HG03565 (cell line): ENCODE measurements at regions not wholly inside any gene's neighbourhood (a gene's known extent, or its start where the extent isn't known, plus 50 kb on each side); places are given as distances from the start of the nearest gene placed in this dataset.

Experiments
- ATAC-seq: cut with Tn5 transposase; IDR thresholded peaks from one replicate; pipeline ENCODE4 v1.9.1; 2021; ENCODE audit warnings: mild to moderate bottlenecking, moderate library complexity; ENCODE audit not compliant: unreplicated experiment

- ATAC-seq, result no peak
These were observed 133.1 kb upstream of the PCSK2 start for GRCh38 chr20:17093782-17094181.

DNA sequence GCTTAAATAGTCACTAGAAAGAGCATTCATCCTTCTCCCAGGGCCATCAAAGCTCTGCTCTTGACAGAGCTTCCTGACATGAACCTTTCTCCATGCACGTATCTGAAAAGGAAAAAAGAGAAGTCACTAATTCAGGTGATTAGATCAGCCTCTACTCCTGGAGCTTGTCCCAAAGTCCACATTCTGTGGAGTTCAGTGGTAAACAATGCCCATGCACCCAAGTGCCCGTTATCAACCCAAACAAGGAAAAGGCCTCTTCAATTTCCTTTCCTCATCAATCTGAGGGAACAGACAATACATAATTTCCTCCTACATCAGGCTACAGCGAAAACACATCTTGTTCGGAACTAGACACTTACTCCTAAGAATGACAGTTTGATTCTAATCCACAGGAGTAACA lies 129.2 kb upstream of the PCSK2 start:
- no peak for ATAC-seq

- ATAC-seq, result no peak
These were observed 126.3 kb upstream of the PCSK2 start for GRCh38 chr20:17100506-17100905.

- no peak for ATAC-seq
These were observed 119.7 kb upstream of the PCSK2 start for GRCh38 chr20:17107127-17107526.

GRCh38 chr20:17108896-17109295 lies 117.9 kb upstream of the PCSK2 start:
- ATAC-seq, result no peak

GRCh38 chr20:17109307-17109706 lies 117.5 kb upstream of the PCSK2 start:
- no peak for ATAC-seq

DNA sequence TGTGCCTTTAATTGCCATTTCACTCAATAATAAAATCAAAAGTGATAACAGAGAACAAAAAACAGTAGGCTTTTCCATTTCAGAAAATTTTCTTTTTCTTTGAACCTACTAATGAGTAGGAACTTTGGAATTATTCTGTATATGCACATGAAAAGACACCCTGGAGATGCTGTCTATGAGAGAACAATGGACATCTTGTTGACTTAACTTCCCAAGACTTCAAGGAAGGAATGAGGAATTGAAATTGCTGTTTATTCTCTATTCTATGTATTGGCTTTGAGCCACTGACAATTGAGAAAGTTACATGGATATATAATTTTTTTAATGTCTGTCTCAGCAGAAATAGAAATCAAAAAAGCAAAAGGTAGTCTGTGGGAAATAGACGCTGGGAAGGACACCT lies 98.6 kb upstream of the PCSK2 start:
- ATAC-seq, result no peak

DNA sequence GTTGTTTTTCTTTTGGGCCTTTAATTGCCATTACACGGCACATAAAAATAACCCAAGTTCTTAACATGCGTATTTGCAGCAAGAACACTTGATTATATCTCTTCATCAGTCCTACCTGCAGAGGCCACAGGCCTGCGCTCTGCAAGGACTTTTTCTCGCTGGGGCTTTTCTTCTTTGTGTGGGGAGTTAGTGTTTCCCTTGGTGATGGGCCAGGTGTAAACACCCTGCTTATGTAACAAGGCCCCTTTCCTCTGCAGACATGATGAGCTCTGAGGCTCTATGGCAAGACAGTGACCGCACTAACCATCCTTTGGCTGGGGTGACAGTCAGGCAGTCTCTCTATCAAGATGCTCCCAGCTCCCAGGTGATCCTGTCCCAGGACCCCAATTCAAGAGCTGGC lies 97.8 kb upstream of the PCSK2 start:
- no peak for ATAC-seq

DNA sequence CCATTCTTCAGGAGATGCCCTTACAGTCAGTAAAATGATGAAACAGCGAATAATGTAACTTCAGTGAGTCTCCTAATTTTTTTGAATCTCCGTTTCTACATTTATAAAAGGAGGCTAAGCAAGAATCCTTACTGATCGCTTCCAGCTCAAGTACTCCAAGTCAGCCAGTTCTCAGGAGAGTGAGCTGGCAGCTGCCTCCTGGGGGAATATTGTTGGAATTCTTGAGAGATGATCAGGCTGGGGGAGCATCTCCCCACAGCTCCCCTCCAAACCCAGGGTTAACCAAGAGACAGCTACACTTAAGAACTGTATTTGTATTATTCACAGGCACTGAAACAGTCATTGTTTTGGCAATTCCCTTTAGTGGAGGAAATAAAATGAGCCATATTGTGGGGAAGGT lies 89.1 kb upstream of the PCSK2 start:
- no peak for ATAC-seq

- ATAC-seq, result no peak
These were observed 88.6 kb upstream of the PCSK2 start for GRCh38 chr20:17138237-17138636.

DNA sequence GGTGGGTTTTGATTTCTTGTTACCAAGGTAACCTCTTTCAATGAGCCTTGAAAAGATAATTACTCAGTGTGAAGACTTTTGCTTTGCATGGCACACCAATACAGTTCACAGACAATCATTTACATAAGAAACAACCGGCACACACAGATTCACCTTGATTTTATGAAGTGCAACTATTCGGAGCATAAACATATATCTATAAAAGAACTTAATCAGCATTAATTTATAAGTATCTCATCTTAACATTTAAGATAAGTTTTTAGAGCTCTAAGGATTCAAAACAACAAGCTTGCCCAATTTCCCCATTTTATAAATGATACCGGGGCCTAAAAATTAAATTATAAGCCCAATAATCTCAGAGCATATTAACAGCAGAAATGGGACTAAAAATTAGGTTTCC lies 85.9 kb upstream of the PCSK2 start:
- no peak for ATAC-seq

DNA sequence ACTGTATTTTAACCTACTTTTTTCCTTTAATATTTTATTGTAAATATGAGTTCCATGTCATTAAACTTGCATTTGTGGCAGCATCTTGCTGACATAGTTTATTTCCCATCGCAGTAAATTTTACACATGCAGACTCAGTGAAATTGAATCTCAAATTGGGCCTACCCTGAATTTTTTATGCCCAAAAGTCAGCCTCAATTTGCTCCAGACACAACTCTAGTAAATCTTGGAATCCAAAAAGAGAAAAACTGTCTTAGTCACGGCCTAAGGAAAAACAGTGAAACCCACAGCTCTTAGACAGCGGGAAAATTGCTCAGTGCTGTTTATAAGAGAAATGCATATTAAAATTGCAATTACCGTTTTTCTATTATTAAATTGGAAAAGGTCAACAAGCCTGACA lies 85.3 kb upstream of the PCSK2 start:
- no peak for ATAC-seq

GRCh38 chr20:17142666-17143065 lies 84.2 kb upstream of the PCSK2 start:
- no peak for ATAC-seq

DNA sequence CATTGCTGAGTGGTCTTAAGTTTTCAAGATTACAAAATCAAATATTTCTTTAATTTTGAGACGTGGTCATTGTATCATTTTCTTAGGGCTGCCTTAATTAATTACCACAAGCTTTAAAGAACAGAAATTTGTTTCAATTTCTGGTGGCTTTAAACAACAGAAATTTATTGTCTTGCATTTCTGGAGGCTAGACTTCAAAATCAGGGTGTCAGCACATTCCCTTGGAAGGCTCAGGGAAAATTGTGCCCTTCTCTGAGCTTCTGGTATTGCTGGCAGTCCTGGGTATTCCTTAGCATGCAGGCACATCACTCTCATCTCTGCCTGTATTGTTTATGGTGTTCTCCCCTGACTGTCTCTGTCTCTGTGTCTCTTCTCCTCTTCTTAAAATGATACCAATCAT lies 76.0 kb upstream of the PCSK2 start:
- no peak for ATAC-seq

DNA sequence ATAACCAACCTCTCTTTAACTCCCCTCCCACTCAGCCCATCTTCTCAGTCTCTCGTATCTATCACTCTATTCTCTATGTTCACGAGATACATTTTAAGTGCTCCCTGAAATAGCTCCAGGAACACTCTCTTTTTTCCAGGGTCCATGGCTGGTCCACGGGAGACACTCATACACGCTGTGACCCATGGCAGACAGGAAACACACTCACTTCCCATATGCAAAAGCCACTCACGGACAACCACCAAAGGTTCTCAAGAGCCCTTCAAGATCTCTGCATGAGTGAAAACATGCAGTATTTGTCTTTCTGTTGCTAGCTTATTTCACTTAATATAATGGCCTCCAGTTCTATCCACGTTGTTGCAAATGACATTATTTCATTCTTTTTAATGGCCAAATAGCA lies 71.4 kb upstream of the PCSK2 start:
- ATAC-seq, result no peak

DNA sequence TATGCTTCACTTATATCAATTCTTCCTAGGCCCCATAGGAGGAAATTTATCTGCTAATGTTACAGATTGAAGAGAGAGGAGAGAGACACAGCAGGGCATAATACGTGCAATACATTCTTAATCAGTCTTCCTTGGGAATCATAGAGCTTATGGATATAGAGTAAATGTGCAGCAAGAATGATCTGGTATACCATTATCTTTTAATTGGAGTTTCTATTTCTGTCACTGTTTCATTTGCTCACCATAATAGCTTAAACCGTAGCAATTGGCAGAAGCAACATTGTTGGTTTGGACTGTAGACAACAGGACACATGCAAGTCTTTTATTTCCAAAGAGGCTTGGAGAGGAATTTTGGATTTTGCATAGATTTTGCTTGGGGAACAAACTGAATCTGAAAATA lies 68.1 kb upstream of the PCSK2 start:
- no peak for ATAC-seq

GRCh38 chr20:17161673-17162481 lies 65.0 kb upstream of the PCSK2 start:
- no peak for ATAC-seq

GRCh38 chr20:17168026-17168612 lies 58.7 kb upstream of the PCSK2 start:
- ATAC-seq, result no peak

GRCh38 chr20:17169585-17170136 lies 57.2 kb upstream of the PCSK2 start:
- no peak for ATAC-seq

GRCh38 chr20:17171746-17172280 lies 55.0 kb upstream of the PCSK2 start:
- ATAC-seq, result no peak

- ATAC-seq, result no peak
These were observed 53.9 kb upstream of the PCSK2 start for GRCh38 chr20:17172836-17173516.
